Esophagus squamous epithelium (tissue), 4 donors: ENCODE measurements at regions not wholly inside any gene's neighbourhood (a gene's known extent, or its start where the extent isn't known, plus 50 kb on each side); places are given as distances from the start of the nearest gene placed in this dataset.

Source experiments
- CTCF ChIP-seq, 6 experiments: fragments of 450-650 bp in 4 of 6; fragments of 200-600 bp in 2 of 6; sonication (generic) in 2 of 6; IDR thresholded peaks; one replicate each; pipeline ENCODE4 v1.5.1; 2016 to 2019; ENCODE audit warnings: antibody characterized with exemption in 6 of 6, mild to moderate bottlenecking in 4 of 6, moderate library complexity in 4 of 6
- POLR2A ChIP-seq, 4 donors: fragments of 450-650 bp; IDR thresholded peaks; one replicate each; pipeline ENCODE4 v1.6.1; 2017; ENCODE audit warnings: antibody characterized with exemption in 4 of 4, mild to moderate bottlenecking in 4 of 4, moderate library complexity in 3 of 4

- no peak for TF ChIP-seq CTCF (IDR thresholded peaks at IDR 0.05)
- TF ChIP-seq POLR2A (IDR thresholded peaks at IDR 0.05), result no peak
Measured at GRCh38 chr9:113673726-113674125, 202.4 kb upstream of the ZNF618 start.
